HG03469 (cell line): ENCODE measurements at regions not wholly inside any gene's neighbourhood (a gene's known extent, or its start where the extent isn't known, plus 50 kb on each side); places are given as distances from the start of the nearest gene placed in this dataset.
A peak's percentile ranks its signal among the peaks of the same experiment; 100 is the strongest.
"Not testable (repeated sequence)": the region's sequence is repeated elsewhere in the genome, so short reads cannot be mapped to it uniquely, and the experiment has no call there.

Source experiments
- ATAC-seq: cut with Tn5 transposase; IDR thresholded peaks from one replicate; pipeline ENCODE4 v1.9.1; 2021; ENCODE audit warnings: mild to moderate bottlenecking, moderate library complexity, moderate number of reproducible peaks; ENCODE audit not compliant: unreplicated experiment

GRCh38 chr3:87624860-87625259 is 348.5 kb upstream of the POU1F1 start:
- ATAC-seq, result no peak

DNA sequence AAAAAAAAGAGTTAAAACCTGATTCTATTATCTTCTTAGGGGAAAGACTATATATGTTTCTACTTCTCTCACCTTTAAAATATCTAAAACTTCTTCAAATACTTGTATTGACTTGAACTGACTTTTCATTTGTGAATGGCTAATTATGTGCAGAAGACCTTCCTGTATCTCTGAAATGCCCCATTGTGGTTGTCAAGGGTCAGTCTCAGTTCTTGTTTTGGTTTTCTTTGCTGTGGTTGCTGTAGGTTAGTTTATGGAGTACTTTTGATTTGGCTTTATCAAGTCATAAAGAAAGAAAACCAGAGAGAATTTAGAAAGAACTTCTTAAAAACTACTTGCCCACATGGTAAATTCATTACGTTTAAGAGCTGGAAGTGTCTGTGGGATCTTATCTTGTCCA is 345.3 kb upstream of the POU1F1 start:
- peak; percentile 65 for ATAC-seq

GRCh38 chr3:87615506-87615905 is 339.1 kb upstream of the POU1F1 start:
- no peak for ATAC-seq

- ATAC-seq, result no peak
These were observed 338.6 kb upstream of the POU1F1 start for GRCh38 chr3:87614998-87615397.

DNA sequence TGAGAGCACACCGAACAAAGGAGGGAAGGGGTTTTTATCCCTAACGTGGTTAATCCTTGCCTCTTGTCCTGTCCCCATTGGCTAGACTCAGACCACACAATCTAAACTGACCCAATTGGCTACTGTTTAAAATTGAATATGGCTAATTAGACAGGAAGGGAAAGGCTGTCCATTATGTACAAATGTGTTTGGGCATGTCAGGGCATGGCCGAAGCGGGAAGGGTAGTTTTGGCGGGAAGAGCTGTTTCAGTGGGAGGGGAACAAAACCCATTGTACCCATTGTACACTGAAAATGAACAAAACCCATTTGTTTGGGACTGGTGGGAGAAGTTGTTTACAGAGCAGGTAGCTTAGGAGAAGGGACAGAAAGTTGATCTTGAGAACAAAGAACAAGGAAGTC is 330.9 kb upstream of the POU1F1 start:
- ATAC-seq, result no peak

DNA sequence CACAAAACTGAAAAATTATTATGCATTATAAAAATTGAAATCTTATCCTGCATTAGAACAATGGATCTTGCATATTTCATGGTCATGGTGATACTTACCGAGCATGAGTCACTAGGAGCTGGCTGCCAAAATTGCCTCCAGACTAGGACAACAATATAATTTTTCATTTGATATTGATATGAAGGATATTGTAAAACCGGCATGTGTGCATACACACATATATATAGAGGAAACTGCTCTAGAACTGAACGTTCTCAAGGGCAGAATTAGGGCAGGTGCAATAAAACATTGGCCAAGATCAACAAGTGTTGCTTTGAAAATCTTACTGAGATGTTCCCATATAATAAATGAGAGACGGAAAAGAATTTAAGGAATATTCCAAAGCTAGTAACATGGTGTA is 319.4 kb upstream of the POU1F1 start:
- ATAC-seq, result no peak

DNA sequence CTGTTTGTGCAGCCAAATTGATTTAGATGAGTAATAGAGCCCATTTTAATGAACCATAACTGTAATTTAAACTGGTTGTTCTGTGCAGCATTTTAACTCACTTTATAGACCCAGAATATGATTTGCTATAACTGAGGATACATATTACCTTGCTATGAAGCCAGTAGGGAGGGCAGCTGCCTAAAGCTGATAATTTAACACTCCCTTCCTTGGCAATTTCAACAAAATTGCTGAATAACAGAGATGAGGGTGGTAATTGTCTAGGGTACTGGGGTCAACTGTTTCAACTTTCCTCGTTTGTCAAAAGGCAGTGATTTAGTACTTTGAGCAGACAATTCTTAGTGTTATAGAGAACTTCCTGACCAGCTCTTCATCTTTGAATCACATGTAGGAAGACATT is 304.9 kb upstream of the POU1F1 start:
- no peak for ATAC-seq

DNA sequence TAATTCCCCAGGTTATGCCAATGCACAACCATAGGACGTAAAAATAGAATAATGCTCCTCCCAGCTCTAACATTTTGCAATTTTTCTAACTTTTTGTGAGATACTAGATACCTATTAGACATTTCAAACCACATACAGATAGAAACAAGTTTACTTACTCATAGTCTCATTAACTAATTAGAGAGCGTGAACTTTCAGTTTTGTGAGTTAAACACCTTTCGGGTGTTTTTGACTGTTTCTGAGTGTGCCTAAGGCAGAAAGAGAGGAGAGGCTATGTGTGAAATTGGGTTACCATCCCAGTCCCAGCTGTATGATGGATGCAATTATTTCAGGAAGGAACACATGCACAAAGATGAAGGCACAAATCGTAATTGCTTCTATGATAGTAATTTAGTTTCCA is 300.4 kb upstream of the POU1F1 start:
- no peak for ATAC-seq

GRCh38 chr3:87575550-87575949 is 299.2 kb upstream of the POU1F1 start:
- ATAC-seq, result no peak

- ATAC-seq, result no peak
These were observed 291.9 kb upstream of the POU1F1 start for GRCh38 chr3:87568331-87568730.

GRCh38 chr3:87564438-87564837 is 288.1 kb upstream of the POU1F1 start:
- ATAC-seq, result no peak

DNA sequence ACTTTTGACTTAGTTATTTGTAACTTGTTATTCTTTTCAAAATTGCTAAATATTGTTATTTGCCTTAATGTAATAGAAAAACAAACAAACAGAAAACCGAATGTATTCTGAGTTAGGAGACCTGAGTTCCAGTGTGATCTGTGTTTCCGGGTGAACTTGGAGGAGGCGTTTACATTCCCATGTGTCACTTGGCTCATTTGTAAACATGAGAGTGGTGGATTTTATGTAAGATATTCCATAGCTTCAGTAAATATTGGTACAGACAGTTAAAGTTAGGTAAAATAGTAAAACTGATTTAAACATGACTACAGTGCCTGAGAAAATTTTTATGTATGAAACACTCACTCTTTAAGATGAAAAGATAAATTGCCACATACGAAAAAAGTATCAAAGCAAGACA is 287.3 kb upstream of the POU1F1 start:
- no peak for ATAC-seq

- ATAC-seq, result no peak
These were observed 282.1 kb upstream of the POU1F1 start for GRCh38 chr3:87558492-87558891.

- ATAC-seq, result no peak
These were observed 278.9 kb upstream of the POU1F1 start for GRCh38 chr3:87555290-87555689.

- ATAC-seq, result no peak
These were observed 276.7 kb upstream of the POU1F1 start for GRCh38 chr3:87553058-87553457.

- no peak for ATAC-seq
These were observed 274.5 kb upstream of the POU1F1 start for GRCh38 chr3:87550892-87551291.

GRCh38 chr3:87549208-87549607 is 272.8 kb upstream of the POU1F1 start:
- ATAC-seq, result no peak

DNA sequence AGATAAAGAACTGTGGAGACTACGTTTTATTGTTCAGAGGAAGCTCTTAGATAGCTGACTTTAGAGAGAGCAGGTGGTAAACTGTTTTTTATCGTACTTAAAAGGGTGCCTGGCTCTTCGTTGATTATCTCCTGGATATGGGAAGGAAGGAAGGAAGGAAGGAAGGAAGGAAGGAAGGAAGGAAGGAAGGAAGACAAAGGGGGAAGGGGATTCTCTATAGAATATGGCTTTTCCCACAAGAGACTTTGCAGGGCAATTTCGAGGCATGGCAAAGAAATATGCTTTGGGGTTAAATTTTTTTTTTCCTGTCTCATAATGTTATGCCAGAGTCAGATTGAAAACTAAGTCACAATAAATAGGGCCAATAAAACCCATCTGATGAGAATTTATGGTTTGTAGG is 271.9 kb upstream of the POU1F1 start:
- no peak for ATAC-seq

GRCh38 chr3:87546216-87546615 is 269.8 kb upstream of the POU1F1 start:
- ATAC-seq, result no peak

- not testable (repeated sequence) for ATAC-seq
These were observed 267.0 kb upstream of the POU1F1 start for GRCh38 chr3:87543408-87543807.

DNA sequence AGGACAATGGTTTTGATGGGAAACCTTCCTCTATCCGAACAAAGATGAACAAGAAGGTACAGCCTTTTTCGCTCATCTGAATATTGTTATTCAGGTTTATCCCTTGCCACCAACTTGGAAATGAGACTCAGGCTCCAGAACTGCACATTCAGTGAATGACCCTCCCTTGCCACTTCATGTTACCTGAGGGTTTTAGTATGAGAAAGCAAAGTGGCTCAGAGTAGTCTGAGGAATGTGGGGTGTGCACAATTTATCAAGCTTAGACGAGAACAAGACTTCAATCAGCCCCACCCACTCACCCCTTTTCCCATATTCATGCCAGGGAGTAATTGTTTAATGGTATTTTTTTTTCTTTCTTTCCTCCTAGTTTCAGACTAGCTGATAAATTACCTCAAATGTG is 265.3 kb upstream of the POU1F1 start:
- no peak for ATAC-seq

- not testable (repeated sequence) for ATAC-seq
These were observed 262.3 kb upstream of the POU1F1 start for GRCh38 chr3:87538722-87539121.

GRCh38 chr3:87509401-87509800 is 233.0 kb upstream of the POU1F1 start:
- ATAC-seq, result no peak

DNA sequence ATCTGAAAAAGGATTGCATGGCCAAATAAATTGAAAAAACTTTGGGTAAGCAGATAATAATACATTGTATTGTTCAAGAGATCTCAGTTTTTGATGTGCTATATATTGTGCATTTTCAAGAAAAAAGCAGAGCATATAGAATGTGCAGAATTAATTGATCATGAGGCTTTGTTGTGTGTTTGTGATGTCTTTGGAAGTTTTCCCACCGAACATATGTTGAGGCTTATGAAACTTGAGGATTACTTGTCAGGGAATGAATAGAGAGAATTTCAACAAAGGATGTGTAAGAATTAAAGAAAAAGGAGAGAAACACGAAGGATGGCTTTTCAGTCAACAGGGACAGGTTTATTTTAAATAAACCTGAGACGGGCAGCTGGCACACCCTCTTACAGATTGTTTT is 232.5 kb upstream of the POU1F1 start:
- ATAC-seq, result no peak
